ENCODE measurements at regions not wholly inside any gene's neighbourhood (a gene's known extent, or its start where the extent isn't known, plus 50 kb on each side); places are given as distances from the start of the nearest gene placed in this dataset.

DNA sequence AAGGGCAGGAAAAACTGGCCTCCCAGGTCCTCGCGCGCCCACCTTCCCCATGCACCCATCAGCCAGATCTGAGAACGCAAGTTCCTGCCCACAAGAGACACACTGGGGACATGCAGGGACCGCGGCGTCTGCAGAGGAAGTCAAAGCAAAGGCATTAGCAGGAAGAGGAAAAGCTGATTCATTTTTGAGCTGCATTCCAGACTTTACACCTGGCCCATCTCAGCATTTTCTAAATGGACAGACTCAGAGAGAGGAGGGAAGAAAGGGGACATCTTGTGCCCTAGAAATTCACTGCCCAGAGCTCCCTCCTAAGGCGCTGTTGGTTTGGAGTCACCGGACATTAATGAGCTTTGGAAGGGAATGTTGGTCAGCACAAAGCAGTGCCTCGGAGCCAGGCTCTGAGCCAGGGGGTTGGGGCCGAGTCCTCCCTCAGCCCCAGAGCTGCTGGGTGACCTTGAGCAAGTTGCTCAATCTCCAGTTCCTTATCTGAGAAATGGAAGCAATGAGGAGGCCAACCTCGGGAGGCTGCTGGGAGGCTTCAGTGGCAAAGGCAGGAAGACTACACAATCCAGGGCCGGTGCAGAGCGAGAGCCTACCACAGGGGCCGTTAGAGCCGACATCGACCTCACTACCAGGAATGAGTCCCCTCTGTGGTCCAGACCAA lies 150.5 kb upstream of the IQSEC1 start:
- DNase-seq: no peak

DNA sequence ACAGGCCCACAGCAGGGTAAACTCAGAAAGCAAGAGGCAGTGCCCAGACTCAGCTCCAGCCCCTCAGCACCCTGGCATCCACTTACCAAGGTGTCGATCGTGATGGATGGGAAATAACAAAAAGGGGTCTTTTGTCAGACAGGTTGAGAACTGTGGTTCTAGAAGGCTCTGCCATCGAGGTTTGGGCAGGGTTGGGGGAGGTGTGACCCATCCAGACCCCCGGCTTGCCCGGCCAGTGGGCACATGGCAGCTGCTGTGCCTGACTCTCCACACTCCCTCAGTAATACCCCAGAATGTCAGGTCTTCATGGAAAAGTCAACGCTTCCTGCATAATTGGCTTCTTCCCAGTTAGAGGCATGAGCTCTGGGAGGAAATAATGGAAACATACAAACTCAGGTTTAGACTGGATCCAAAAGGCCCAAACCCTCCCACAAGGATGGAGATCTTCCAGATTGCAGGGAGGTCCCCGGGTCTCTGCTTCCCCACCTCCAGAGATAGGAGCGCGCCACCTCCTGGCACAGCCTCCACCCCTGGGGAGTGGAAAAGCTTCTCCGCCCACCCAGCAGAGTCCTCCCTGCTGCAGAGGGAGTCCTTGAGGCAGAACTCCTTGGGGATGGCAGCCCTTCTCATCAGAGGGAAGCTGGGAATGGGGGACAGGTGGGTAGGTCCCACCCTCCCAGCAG lies 149.8 kb upstream of the IQSEC1 start:
- DNase-seq: no peak

DNA sequence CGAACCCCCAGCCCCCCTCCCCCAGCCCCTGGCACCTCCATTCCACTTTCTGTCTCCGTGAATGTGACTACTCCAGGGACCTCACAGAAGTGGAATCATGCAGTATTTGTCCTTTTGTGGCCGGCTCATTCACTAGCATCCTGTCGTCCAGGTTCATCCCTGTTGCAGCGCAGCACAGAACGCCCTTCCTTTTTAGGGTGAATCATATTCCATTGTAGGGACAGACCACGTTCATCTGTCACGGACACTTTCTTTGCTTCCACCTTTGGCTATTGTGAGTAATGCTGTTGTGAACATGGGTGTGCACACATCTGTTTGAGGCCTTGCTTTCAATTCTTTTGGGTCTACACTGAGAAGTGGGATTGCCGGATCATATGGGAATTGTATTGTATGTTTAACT lies 148.9 kb upstream of the IQSEC1 start:
- no peak for DNase-seq

DNA sequence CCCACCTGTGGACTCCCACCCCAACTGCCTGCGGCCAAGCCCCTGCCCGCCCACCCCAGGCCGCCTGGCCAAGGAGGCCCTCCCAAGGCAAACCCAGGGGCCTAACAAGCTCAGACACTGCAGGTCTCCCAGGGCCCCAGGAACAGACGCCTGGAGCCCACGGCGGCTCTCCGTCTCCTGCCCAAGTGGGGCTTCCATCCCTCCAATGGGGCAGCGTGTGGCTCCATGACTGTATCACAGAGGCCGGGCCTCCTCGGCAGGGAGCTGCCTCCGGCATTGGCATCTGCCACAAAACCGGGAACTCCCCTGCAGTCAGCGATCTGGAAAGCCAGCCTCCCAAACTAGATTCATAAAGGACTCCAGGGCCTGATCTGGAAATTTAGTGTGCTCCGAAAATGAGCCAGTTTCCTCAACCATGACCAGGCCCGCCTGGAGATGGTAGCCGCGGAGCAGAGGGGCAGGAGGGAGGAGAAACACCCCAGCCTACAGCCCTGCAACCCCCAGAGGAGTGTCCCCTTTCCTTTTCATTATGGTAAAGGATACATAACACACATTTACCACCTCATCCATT lies 148.3 kb upstream of the IQSEC1 start:
- DNase-seq: no peak

DNA sequence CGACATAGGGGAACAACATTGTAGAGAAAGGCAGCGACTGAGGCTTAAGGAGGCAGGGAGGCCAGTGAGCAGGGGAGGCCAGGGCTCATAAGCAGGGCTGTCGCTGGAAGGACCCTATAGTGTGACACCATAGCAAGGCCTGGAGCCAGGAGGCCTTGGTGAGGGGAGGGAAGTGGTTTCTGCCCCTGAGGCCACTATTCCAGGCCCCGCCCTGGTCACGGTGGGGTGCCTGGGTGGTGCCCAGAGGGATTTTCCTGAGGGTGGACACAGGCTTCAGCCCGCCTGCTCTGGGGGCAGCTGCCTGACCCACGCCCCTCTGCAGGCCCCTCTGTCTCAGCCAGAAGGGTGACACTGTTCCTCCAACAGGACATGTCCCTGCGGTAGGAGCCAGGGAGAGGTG lies 147.8 kb upstream of the IQSEC1 start:
- no peak for DNase-seq

DNA sequence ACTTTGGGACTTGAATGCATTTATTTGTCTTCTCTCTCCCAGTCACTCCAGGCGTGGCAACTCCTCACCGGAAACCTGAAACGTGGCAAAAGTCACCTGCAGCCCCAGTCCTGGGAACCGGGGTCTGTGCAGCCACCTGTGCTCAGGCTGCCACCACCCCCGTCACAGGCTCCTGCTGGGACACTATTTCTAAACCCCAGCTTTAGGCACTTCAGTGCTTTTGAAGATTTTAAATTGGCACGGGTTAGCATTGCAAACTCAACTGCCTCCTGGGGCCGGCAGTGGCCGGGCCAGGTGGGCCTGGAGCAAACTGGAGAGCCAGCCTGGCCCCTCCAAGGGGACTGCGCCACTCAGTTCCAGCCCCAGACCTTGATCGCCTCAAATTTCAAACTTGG lies 146.7 kb upstream of the IQSEC1 start:
- no peak for DNase-seq

DNA sequence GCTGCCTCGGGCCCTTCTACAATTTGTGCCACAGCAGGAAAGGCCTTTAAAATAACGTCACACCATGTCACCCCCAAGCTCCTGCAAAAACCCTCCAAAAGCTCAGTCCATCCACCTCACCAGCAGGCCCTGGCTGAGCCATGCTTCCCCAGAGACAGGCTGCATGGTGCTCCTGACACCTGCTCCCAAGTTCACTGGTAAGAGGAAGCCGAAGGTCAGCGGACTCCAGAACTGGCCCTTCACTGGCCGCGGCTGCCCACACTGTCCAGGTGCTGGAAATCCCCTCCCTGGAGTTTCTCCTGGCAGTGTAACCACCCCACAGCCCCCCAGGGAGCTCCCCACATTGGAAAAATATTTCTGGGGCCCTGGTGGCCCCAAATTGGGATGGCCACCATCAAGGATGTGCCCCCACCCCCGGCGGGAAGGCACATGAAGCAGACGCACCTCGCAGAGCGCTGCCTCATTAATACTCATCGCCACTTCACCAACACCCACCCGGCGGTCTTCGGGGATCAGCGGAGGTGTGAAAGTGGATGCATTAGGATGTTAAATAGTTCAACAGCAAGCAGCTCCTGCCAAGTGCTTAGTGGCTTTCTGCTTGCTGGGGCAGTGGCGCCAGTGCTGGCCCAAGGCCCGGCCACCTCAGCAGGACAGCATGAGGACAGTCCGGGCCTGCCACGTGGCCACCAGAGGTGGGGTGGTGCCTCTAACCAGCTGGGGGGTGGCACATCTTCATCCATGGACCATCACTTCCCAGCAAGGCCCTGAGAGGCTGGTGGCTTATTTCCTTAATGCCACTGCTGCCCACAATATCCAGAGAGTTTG lies 146.1 kb upstream of the IQSEC1 start:
- no peak for DNase-seq

DNA sequence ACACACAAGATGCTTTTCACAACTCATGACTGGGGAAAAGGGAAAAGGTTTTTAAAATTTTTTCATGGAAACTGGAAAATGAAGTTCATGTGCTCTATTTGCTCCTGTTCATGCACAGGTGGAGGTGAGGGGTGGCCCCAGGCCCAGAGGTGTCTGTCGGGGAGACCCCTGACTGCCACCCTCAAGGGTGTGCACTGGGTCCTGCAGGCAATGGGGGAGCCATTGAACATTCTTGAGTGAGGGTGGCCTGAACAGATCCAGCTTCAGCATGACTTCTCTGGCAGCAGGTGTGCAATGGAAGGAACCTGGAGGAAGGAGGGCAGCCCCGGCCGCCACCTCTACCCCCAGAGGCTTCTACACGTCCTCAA lies 145.3 kb upstream of the IQSEC1 start:
- no peak for DNase-seq

DNA sequence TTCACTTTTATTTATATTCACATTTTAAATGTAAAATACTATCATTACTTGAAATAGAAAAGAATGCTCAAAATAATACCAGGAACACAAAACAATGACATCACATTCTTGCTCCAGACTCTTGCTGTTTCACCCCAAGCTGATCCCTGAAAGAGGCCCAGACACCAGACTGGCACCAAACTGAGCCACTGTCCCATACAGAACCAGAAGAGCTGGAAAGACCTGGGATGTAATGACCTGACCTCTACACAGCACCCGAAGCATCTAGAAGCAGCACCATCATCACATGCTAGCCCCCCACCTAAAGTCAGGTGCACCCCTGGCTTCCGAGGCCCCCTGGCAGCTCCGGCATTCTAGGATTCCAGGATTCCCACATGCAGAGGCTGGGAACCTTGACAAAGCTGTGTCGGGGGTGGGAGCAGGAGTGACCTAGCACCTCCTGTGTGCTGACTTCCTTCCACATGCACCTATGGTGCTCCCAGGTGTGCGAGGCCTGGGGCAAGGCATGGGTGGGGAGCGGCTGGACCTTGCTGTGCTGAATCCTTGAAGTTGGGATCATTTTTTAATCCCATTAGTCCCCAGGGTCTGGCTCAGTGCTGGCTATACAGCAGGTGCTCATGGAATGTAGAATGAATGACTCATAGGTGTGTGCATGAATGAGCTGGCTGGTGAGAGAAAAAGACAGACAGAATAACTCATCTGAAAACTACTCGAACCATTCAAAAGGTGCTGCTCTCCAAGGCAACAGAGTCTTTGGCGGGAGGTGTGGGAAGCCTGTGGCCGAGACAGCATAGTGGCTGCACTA lies 144.7 kb upstream of the IQSEC1 start:
- no peak for DNase-seq

DNA sequence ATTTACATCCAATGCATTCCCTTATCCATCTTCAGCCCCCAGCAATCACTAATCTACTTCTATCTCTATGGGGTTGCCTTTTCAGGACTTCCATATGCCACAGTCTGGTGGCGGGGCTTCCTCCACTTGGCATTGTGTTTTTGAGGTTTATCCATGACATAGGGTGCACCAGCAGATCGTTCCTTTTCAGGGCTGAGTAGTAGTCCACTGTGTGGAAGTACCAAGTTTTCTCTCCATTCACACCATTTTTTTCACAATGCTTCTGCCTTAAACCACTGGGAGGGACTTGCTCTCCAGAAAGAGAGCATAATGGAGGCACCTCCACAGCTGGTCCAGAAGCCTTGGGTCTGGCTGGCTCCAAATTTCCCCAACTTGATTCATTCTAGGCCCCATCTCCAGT lies 144.0 kb upstream of the IQSEC1 start:
- DNase-seq: no peak

DNA sequence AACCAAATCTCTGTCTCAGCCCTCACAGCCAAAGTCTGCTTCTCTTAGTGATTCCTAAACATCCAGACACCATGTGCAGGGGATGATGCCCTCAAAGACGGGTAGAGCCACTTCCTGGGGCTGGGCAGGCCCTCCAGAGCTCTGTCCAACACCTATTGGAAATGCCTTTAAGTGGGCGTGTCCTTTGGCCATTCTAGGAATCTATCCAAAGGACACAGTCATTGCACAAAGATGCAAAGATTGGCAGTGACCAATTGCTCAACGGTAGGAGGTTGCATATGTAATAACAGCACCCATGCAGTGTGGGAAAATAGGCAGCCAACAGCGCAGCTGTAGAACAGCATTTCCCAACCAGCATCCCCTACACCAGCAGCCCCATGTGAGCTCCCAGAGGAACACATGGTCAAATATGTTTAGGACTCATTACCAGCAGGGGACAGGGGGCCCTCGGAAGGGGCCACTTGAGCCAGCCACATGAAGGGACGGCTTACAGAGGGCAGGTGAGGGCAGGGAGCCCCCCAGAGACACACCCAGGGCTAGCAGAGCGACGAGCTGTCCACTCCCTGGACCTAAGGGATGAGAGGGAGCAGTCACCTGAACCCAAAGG lies 142.8 kb upstream of the IQSEC1 start:
- DNase-seq: no peak

DNA sequence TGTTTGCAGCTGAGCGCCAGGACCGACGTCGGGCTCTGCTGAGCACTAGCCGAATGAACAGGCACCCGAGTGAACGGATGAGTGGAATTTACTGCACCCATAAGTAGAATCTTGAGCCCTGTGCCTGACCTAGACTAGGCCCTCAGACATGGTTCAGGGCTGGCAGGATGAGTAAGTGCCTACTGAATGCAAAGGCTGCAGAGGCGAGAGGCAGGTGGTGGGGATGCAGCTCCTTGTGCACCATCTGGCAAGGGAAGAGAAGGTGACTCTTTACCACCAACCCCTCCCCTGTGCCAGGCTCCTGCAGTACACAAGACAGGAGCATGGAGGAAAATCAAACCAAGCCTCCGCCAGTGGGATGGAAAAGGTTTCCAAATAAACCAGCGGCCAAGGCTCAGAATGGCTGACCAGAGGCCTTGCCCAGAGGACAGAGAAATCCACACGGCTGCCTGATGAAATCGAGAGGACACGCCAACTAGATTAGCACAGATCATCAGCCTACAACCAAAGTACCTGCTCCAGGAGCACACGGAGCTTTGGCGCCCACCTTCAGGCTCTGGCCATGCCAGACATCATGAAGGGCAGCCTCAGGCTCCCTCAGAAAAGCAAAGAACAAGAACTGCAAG lies 141.7 kb upstream of the IQSEC1 start:
- DNase-seq: no peak

DNA sequence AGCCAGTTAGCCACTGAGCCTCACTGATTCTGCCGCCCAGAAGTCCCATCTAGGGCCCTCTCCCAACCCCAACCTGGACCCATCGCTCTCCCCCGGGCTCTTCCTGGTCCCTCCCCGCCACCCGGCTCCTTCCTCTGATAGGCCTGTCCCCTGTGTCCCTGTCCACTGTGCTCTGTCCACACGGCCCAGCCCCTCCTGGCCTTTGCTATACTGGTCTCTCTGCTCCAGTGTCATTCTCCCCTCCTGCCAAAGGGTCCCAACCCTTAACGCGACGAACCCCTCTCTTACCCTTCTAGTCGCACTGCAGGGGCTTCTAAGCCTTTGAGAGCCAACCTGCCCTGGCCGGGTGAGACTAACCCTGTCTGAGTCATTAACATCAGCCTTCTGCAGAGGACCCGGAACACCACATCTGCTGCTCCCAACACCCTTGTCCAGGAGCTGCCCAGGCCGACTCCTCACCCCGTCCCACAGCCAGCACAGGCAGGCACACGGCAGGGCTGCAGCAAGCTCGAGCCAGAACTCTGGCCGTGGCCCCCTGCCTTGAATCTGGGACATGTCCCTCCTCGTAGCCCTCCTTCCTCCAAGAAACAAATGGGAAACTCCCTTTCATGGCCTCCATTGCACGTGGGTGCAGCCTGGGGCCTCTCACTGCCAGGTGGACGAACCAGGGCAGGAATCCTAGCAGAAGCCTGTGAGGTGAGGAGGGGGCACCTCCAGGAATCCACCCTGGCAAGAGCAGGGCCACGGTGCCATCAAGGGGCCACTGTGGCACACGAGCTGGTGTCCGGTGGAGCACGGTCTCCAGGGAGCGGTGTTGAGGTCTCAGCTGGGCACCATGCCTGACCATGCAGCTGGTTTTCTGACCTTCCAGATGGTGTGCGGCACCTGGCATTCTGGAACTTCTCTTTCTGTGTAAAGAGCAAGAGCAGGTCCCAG lies 140.9 kb upstream of the IQSEC1 start:
- DNase-seq: no peak

DNA sequence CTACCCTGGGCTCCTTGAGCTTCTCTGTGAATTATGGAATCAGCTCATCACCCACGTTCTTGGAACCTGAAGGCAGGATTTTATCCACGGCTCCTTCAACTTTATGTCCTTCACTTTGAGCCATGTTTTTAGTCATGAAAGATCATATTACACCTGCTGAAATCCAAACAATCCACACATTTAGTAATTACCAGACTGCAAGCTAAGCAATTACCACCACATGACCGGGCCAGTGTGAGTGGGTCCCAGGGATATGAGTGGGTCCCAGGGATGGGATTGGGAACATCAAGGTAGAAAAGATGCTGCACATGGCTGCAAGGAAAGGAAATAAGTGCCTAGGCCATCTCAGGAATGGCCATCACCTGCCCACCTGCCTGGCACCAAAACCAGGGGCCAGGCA lies 140.3 kb upstream of the IQSEC1 start:
- DNase-seq: no peak

DNA sequence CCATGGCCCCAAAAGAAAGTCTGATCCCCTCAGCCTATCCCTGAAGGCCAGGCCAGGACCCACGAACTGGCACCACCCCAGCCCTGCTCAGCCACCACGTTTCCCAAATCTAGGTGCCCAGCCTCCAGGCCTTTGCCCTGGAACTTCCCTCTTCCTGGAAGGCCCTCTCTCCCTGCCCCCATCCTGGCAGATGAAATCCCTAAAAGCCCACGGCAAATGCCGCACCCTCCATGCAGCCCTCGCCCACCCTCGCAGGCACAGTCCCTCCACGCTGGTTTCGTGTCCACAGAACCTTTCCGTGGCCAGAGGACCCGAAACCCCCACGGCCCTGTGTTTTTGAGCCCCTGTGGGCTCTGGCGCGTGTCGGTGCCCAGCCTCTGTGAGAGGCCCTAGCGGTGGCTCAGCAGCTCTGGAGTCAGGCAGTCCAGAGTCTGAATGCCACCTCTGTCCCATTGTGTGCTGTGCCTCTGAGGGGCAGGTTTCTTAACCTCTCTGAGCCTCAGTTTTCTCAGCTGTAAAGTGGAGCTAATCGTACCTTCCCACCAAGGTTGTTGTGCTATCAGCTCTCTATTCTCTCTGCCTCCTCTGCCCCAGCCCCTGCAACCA lies 138.5 kb upstream of the IQSEC1 start:
- no peak for DNase-seq

DNA sequence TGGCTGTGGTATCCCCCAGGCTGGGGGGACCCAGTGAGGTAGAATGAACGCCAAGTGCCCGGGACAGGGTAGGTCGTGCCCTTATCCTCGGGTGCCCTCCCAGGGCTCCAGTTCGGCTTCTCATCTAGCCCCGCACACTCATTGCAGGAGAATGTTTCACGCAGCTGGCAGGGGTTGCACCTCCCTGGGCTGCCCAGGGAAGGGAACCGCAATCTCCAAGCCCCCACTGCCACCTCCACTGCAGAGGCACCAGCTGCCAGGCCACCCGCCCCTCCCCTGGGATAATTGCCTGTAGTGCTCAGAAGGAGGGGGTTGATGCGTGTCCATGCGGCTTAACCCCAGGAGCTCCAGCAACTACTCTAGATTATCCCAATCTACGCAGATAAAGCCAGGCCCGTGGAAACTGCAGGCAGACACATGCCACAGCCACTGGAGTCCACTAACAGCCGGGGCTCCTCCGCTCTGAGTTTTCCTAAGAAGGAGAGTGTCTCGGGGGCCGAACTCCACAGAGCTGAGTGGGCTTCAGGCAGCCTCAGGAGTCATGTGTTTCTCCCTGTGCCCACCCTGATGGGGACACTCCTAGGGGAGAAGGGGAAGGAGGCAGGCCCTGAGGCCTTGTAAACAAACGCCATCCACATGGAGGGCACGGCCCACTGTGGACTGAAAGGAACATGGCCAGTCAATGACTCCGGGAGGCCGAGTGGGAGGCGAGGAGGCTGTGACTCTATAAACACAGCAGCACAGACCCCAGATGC lies 137.2 kb upstream of the IQSEC1 start:
- DNase-seq: no peak

DNA sequence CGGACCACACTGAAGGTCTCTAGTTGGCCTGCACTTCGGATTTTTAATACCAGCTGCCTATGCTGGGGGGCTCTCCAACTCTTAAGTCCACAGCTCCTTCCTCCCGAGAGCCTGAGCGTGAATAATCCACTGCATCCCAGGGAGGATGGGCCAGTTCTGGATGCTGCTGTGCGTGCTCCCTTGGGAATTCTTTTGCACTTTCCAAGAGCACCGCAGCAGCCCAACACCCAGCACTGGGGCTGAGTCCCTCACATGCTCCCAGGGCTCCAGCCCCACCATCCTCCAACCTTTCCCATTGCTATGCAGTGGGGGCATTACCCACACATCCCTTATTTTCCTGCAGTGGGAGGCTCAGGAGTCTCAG lies 136.4 kb upstream of the IQSEC1 start:
- no peak for DNase-seq

DNA sequence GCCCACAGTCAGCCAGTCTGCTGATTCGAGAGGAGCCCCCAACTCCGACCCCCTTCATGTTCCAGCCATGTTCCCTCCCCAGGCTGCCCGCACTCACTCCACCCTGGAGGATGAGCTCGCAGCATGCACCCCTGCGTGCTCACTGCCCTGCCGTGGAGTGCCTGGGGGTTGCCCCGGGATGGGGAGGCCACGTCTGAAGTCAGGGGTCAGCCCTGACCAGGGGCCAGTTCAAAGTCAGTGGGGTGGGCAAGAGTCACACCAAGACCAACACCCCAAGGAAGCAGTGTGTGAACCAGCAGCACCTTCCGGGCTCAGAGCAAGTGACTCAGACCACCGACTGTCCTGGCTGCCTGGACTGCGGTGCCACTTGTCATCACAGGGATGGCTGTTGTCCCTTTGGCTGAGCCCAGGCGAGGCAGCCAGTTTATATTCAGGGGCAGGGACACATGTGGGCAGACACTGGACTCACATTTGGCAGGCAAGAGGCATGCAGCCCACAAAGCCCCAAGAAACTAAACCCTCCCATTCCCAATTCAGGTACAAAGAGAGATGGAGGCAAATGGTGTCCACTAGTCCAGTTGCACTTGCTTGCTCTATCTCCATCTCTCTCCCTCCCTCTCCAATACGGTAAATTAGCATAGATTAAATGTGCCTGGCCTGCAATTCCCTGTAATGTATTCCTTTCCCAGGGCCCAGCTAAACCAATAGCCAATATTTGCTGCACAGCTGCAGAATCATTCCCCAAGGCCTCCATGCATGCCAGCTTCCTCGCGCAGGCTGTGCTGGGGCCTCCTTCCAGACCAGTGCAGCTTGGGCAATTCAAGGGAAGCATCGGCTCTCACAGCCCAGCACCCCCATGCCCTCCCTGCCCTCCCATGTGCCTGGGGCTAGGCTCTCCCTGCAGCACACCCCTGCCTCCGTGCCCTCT lies 135.7 kb upstream of the IQSEC1 start:
- DNase-seq: no peak
